Sigmoid colon (tissue), 6 donors: ENCODE measurements at regions not wholly inside any gene's neighbourhood (a gene's known extent, or its start where the extent isn't known, plus 50 kb on each side); places are given as distances from the start of the nearest gene placed in this dataset.
"Not testable (repeated sequence)": the region's sequence is repeated elsewhere in the genome, so short reads cannot be mapped to it uniquely, and the experiment has no call there.

ENCODE experiments used
- DNase-seq: peaks from one replicate; pipeline ENCODE4 v3.0.0-alpha.2; 2019
- H3K27ac ChIP-seq, 4 donors: fragments of 200-600 bp; sonication (generic); one replicate each; pipeline ENCODE4 v1.5.1; 2016 to 2019; ENCODE audit warnings: mild to moderate bottlenecking in 1 of 4
- H3K27me3 ChIP-seq, 3 donors: fragments of 200-600 bp; sonication (generic); one replicate each; pipeline ENCODE4 v1.5.1; 2019; ENCODE audit warnings: mild to moderate bottlenecking in 1 of 3
- H3K36me3 ChIP-seq, 4 donors: fragments of 200-600 bp; sonication (generic); one replicate each; pipeline ENCODE4 v1.5.1; 2016 to 2019
- H3K4me1 ChIP-seq, 4 donors: fragments of 200-600 bp; sonication (generic); one replicate each; pipeline ENCODE4 v1.5.1; 2017 to 2019
- H3K4me3 ChIP-seq, 4 donors: fragments of 200-600 bp; sonication (generic); one replicate each; pipeline ENCODE4 v1.5.1; 2017 to 2019; ENCODE audit warnings: mild to moderate bottlenecking in 2 of 4, moderate library complexity in 1 of 4
- H3K9me3 ChIP-seq, 4 donors: fragments of 200-600 bp in 3 of 4; sonication (generic) in 3 of 4; one replicate each; pipeline versions ENCODE4 v1.5.1 to v1.6.1; 2013 to 2019
- EP300 ChIP-seq, 4 donors: sonication (generic); formaldehyde crosslinking; IDR thresholded peaks; one replicate each; pipeline ENCODE4 v1.6.1; 2017; ENCODE audit warnings: antibody characterized with exemption in 4 of 4
- POLR2A ChIP-seq, 2 donors: fragments of 450-650 bp; IDR thresholded peaks; one replicate each; pipeline ENCODE4 v1.6.1; 2016; ENCODE audit warnings: antibody characterized with exemption in 2 of 2, mild to moderate bottlenecking in 2 of 2, moderate library complexity in 2 of 2
- POLR2AphosphoS5 ChIP-seq, 4 donors: sonication (generic); formaldehyde crosslinking; IDR thresholded peaks; one replicate each; pipeline ENCODE4 v1.6.1; 2017; ENCODE audit warnings: antibody characterized with exemption in 4 of 4
- WGBS, 2 donors: extraction: QIAGEN DNeasy Blood & Tissue Kit; methylation state at CpG; one replicate each; pipeline ENCODE4 v1.1.7; 2013; 5-methylcytosine and 5-hydroxymethylcytosine counted together
- intact Hi-C: fragments of 100-400 bp; cut with DNase I; formaldehyde crosslinking; loops from one replicate; pipeline ENCODE4 v1.15.1; 2023
- TF ChIP-seq, protein P1 (sequence below), 4 experiments: fragments of 450-650 bp in 3 of 4; fragments of 200-600 bp in 1 of 4; IDR thresholded peaks; one replicate each; pipeline ENCODE4 v1.5.1; 2016 to 2019; ENCODE audit warnings: antibody characterized with exemption in 4 of 4, mild to moderate bottlenecking in 3 of 4, moderate library complexity in 2 of 4
- donor health status: healthy with polysubstance abuse.
- donor health status: healthy.

DNA sequence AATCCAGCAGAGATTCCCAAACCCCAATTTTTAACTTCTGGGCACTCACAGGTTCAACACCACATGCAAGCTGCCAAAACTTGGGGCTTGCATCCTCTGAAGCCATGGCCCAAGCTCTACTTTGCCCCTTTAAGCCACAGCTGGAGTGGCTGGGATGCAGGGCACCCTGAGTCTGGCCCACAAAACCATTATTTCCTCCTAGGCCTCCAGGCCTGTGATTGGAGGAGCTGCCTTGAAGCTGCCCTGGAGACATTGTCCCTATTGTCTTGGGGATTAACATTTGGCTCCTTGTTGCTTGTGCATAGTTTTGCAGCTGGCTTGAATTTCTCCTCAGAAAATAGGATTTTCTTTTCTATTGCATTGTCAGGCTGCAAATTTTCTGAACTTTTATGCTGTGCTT is 109.8 kb upstream of the RPRM start:
- H3K27me3 ChIP-seq: no peaks in the 10 kb centered on the region
- no peaks in the 10 kb centered on the region for H3K4me1 ChIP-seq
- TF ChIP-seq POLR2A (IDR thresholded peaks at IDR 0.05) (no peak), POLR2AphosphoS5 (IDR thresholded peaks at IDR 0.05) (no peak), EP300 (IDR thresholded peaks at IDR 0.05) (no peak)
- TF ChIP-seq, protein P1, sequence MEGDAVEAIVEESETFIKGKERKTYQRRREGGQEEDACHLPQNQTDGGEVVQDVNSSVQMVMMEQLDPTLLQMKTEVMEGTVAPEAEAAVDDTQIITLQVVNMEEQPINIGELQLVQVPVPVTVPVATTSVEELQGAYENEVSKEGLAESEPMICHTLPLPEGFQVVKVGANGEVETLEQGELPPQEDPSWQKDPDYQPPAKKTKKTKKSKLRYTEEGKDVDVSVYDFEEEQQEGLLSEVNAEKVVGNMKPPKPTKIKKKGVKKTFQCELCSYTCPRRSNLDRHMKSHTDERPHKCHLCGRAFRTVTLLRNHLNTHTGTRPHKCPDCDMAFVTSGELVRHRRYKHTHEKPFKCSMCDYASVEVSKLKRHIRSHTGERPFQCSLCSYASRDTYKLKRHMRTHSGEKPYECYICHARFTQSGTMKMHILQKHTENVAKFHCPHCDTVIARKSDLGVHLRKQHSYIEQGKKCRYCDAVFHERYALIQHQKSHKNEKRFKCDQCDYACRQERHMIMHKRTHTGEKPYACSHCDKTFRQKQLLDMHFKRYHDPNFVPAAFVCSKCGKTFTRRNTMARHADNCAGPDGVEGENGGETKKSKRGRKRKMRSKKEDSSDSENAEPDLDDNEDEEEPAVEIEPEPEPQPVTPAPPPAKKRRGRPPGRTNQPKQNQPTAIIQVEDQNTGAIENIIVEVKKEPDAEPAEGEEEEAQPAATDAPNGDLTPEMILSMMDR (IDR thresholded peaks at IDR 0.05): no peak
- DNase-seq: no peak
- intact Hi-C loops: no loop called here
- H3K27ac ChIP-seq: no peak overlapping the region
- no peaks in the 10 kb centered on the region for H3K36me3 ChIP-seq
- H3K9me3 ChIP-seq: peaks cover 0 to 6% (median 0%) of the 10 kb centered on the region in 4 donors
- H3K4me3 ChIP-seq: no peak overlapping the region

DNA sequence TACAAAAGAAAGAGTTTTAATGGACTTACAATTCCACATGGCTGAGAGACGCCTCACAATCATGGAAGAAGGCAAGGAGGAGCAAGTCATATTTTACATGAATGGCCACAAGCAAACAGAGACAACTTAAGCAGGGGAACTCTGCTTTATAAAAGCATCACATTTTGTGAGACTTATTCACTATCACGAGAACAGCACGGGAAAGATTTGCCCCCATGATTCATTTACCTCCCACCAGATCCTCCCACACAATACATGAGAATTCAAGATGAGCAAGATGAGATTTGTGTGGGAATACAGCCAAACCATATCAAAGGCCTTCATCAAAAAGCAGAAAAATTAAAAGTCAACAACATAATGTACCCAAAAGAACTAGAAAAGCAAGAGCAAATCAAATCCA is 111.0 kb upstream of the RPRM start:
- DNase-seq: no peak
- Histone ChIP-seq H3K9me3 (peaks cover 0 to 6% (median 0%) of the 10 kb centered on the region in 4 donors), H3K4me3 (no peak overlapping the region), H3K4me1 (no peaks in the 10 kb centered on the region), H3K36me3 (no peaks in the 10 kb centered on the region), H3K27ac (no peak overlapping the region), H3K27me3 (no peaks in the 10 kb centered on the region)
- TF ChIP-seq POLR2AphosphoS5 (IDR thresholded peaks at IDR 0.05) (no peak), EP300 (IDR thresholded peaks at IDR 0.05) (no peak), POLR2A (IDR thresholded peaks at IDR 0.05) (no peak)
- TF ChIP-seq, protein P1 (IDR thresholded peaks at IDR 0.05): no peak
- 90% methylated on average over 3 of the region's 3 CpGs for WGBS, 2 donors
- intact Hi-C loops: no loop called here

DNA sequence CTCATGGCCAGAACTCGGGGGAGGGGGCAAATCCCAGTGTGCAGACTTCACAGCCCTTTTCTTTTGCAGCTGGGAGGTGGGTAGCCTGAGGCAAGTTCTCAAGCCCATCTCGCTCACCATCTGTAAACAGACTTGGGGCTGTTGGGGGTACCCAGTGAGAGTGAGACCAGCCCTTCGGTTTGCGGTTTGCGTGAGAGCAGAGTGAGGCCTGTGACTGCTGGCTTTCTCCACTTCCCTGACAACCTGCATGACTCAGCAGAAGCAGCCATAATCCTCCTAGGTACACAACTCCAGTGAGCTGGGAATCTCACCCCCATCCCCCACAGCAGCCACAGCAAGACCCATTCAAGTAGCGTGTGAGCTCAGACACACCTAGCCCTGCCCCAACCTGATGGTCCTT is 114.5 kb upstream of the RPRM start:
- H3K36me3 ChIP-seq, H3K4me3 ChIP-seq, DNase-seq, H3K27ac ChIP-seq, H3K4me1 ChIP-seq, H3K27me3 ChIP-seq, intact Hi-C loops, H3K9me3 ChIP-seq: not testable (repeated sequence)
- WGBS, 2 donors: 79 to 83% methylated on average over 6 of the region's 6 CpGs

DNA sequence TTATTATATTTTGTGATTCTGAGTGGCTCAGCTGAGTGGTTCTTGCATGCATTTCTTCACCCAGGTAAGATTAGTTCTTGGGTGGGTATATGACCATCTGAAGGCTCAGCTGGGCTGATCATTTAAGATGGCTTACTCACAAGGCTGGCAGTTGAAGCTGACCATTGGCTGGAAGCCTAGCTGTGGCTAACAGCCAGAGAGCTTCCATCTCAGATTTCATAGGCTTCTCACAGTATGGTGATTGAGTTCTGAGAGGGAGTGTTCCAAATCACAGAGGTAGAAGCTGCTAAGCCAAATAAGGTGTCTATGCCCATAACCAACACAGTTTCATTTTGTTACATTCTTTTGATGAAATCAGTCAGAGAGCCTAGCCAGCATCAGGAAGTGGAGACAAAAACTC is 117.4 kb upstream of the RPRM start:
- TF ChIP-seq POLR2AphosphoS5 (IDR thresholded peaks at IDR 0.05): no peak
- TF ChIP-seq EP300 (IDR thresholded peaks at IDR 0.05): no peak
- TF ChIP-seq, protein P1 (IDR thresholded peaks at IDR 0.05): no peak
- no peak for TF ChIP-seq POLR2A (IDR thresholded peaks at IDR 0.05)
- H3K27me3 ChIP-seq: no peaks in the 10 kb centered on the region
- H3K36me3 ChIP-seq: no peaks in the 10 kb centered on the region
- H3K4me1 ChIP-seq: no peaks in the 10 kb centered on the region
- H3K27ac ChIP-seq: no peak overlapping the region
- H3K4me3 ChIP-seq: no peak overlapping the region
- DNase-seq: no peak
- intact Hi-C loops: no loop called here
- H3K9me3 ChIP-seq: no peaks in the 10 kb centered on the region

DNA sequence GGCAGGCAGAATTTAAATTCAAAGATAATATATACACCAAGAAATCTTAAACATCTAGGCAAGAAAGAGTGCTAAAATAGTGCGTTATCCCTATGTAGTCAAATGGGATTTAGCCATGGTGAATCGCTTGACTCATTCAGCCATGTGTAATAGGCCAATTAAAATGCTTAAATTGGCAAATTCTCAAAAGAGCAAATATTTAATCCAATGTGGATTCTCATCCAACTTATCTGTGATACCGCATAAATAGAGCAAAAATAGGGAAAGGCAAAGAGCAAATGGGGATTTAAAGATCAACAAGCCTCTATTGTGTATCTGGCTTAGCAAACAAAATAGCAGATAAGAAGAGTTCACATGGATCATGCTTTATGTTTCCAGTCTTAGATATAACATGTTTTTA is 123.2 kb upstream of the RPRM start:
- TF ChIP-seq POLR2A (IDR thresholded peaks at IDR 0.05): no peak
- TF ChIP-seq POLR2AphosphoS5 (IDR thresholded peaks at IDR 0.05): no peak
- TF ChIP-seq, protein P1 (IDR thresholded peaks at IDR 0.05): no peak
- TF ChIP-seq EP300 (IDR thresholded peaks at IDR 0.05): no peak
- intact Hi-C loops: no loop called here
- no peak for DNase-seq
- Histone ChIP-seq H3K9me3 (peaks cover 0 to 3% (median 0%) of the 10 kb centered on the region in 4 donors), H3K27ac (no peak overlapping the region), H3K4me1 (no peaks in the 10 kb centered on the region), H3K36me3 (no peaks in the 10 kb centered on the region), H3K4me3 (no peak overlapping the region), H3K27me3 (no peaks in the 10 kb centered on the region)
- 74 to 75% methylated on average over 3 of the region's 3 CpGs for WGBS, 2 donors
